CD4-positive, alpha-beta T cell treated with Interferon alpha-2 for 1 hour (primary cell): ENCODE measurements at regions not wholly inside any gene's neighbourhood (a gene's known extent, or its start where the extent isn't known, plus 50 kb on each side); places are given as distances from the start of the nearest gene placed in this dataset.
"Not testable (repeated sequence)": the region's sequence is repeated elsewhere in the genome, so short reads cannot be mapped to it uniquely, and the experiment has no call there.

Source experiments
- DNase-seq, 2 donors: peaks; one replicate each; pipeline ENCODE4 v3.0.0-alpha.2; 2020 to 2022

DNA sequence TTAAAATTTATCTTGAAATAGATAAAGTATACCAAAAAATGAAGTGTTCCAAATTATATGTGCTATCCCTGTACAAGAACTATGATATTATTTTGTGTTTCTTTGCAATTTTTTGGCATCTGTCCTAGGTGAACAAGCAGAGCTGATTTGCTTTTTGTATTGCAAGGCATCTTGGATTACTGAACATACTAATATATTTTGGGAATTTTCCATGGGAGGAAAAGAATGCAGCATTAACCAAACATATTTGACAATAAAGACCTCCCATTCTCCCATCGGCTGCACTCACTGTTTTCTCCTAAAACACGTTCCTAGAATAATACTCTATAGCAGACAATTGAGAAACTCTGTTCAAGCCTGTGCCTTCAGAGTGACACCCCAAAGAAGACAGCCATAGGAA lies 265.1 kb upstream of the ALCAM start:
- DNase-seq: no peak

DNA sequence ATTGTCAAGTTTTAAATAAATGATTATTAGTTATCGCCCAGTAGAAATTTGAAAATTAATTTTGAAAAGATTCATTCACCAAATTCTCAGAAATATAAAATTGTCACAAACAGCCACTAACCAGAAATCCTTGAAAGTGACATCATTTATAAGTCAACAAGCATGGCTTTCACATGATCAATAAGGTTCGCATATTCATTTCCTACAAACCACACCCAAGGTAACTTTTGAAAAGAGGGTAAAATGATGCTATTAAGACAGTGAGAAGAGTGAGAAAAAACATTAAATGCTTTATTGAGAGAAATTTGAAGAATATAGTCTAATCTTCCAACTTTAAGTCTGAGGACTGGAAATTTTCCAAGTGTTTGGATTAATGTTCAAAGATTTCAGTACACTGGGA lies 263.6 kb upstream of the ALCAM start:
- no peak for DNase-seq

DNA sequence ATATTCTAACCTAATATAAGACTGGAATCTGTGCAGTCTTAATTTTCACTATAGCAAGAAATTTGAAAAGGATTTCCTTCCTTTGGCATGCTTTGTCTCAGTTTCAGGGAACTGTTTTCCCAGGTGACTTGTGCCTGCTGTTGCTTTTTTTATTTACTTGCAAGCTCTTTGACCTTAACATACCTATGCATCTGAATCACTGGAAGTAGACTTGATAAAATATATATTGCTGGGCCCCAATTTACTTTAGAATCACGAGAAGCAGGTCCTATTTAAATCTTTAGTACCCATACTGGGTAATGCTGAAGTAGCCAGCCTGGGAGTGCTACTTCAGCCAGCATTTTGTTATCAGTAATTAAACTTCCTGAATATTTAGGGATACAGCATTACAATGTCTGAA lies 257.9 kb upstream of the ALCAM start:
- DNase-seq: no peak

DNA sequence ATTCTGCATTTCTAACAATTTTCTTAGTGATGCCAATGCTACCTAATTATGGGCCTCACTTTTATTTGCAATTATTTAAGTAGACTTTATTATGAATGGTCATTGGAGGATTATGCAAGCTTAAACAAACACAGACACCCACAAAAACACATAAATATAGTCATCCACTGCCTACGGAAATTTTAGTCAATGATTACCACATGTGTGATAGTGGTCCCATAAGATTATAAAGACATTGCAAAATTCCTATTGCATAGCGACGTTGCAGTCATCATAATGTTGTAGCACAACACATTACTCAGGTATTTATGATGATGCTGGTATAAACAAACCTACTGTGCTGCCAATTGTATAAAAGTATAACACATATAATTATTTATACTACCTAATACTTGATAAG lies 247.8 kb upstream of the ALCAM start:
- DNase-seq: no peak

DNA sequence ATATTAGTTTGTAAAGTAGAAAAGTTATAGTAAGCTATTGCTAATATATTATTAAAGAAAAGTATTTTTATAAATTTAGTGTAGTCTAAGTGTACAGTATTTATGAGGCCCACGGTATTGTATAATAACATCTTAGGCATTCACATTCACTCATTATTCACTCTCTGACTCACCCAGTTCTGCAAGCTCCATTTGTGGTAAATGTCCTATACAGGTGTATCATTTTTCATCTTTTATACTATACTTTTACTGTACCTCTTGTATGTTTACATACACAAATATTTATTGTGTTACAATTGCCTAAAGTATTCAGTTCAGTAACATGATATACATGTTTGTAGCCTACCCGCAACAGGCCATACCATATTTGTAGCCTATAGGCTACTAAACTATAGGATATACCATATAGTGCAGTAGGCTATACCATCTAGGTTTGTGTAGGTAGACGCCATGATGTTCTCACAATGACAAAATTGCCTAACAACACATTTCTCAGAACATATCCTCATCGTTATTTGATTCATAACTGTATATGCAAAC lies 246.8 kb upstream of the ALCAM start:
- DNase-seq: no peak

DNA sequence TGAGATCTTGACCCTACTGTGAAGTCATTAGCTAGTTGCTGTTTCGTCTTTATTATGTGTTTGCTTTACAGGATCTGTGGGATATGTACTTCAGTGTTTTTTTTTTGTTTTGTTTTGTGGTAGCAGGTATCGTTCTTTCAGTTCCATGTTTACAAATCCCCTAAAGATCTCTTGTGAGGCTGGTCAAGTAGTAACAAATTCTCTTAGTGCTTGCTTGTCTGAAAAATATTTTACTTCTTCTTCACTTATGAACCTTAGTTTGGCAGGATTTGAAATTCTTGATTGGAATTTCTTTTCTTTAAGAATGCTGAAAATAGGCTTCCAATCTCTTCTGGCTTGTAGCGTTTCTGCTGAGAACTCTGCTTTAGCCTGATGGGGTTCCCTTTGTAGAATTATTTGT lies 235.8 kb upstream of the ALCAM start:
- no peak for DNase-seq

DNA sequence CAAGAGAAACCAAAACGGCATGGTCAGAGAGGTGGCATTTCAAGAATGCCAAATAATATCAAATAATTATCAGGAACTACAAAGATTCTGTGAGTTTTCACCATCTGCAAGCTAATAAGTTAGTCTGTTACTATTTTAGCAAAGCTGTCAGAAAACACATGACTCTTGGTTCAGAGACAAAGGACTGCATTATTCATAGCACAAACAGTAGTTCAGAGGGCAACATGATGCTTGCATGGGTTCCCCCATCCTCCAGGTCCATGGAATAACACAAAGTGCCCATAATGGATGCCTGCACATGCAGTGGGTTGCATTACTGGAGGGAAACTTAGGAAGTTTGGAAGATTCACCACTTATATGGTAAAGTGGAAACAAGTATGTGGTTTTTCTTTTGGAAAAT lies 228.8 kb upstream of the ALCAM start:
- DNase-seq: no peak

DNA sequence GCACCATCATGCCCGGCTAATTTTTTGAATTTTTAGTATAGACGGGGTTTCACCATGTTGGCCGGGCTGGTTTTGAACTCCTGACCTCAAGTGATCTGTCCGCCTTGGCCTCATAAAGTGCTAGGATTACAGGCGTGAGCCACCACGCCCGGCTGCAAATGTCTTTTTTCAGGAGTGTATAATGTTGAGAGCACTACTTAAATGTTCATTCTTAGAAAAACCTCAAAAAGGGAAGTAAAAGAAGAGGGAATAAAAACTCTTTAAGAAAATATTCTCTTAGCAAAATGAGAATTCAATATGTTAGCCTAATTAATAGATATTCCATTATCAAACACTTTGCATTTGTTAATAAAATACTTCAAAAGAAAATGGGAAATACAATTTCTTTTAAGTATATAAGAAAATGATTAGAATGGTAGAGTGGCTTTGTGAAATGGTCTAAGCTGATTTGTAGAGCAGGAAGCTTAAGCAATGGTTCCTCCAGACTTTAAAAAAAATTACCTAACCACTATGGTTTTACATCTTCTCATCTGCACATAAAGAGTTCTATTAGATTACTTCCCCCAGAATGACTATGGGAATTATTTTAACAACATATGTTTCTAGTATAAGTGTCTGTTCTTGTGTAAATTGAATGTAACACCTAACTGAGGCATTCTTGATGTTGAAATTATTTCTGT lies 226.7 kb upstream of the ALCAM start:
- DNase-seq: no peak

DNA sequence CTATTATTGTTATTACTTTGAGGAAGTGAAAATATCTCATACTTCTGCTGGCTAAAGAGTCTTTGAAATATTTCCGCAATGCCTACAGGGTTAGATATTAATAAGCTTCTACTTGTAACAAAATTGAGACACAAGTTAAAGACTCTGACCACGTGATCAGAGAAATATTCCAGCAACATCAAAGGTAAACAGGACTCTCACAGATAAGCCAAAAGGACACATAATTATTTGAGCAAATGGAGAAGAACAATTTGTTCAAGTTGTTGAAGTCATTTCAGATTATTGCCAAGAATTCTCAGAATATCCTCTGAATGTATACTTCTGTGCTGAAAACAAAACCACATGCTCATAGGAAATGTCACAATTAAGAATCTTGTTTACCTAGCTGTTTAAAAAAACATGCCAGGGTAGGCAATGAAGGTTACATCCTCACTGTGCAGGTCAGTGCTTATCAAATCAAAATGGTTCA lies 225.8 kb upstream of the ALCAM start:
- DNase-seq: no peak

DNA sequence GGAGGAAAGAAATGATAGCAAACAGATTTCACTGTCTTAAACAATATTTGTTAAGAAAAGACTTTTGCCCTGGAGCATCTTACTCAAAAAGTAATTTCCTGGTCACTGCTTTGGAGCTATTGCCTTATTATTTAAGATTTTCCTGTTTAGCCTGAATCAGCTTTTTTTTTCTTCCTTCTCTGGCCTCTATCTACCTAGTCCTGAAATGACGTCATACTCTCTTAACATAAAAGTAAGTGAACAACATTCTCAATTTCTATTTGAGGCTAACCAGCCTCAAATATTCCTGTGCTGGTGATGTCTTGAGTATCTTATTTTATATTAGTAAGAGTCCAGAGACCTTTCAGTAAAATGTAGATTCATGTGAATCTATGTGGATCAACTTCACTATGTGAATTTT lies 221.9 kb upstream of the ALCAM start:
- DNase-seq: no peak

DNA sequence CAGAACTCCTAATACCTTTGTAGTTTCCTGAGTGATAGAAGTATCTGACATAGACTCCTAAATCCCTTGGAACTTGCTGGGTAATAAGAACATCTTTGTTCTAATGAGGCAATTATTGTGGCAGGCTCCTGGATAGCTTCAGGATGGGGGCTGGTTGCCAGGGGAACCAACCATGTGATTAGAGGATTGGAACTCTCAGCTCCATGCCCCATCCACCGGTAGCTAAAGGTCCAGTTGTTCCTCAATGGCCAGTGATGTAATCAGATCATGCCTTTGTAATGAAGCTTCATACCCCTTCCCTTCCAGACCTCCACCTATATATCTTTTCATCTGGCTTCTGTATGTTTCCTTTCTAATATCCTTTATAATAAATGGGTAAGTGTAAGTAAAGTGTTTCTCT lies 221.2 kb upstream of the ALCAM start:
- no peak for DNase-seq

DNA sequence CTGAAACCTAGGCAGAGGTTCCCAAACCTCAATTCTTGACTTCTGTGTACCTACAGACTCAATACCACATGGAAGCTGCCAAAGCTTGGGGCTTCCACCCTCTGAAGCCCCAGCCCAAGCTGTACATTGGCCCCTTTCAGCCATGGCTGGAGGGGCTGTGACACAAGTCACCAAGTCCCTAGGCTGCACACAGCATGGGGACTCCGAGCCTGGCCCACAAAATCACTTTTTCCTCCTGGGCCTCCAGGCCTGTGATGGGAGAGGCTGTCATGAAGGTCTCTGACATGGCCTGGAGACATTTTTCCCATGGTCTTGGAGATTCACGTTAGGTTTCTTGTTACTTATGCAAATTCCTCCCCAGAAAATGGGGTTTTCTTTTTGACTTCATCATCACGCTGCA lies 217.5 kb upstream of the ALCAM start:
- not testable (repeated sequence) for DNase-seq

DNA sequence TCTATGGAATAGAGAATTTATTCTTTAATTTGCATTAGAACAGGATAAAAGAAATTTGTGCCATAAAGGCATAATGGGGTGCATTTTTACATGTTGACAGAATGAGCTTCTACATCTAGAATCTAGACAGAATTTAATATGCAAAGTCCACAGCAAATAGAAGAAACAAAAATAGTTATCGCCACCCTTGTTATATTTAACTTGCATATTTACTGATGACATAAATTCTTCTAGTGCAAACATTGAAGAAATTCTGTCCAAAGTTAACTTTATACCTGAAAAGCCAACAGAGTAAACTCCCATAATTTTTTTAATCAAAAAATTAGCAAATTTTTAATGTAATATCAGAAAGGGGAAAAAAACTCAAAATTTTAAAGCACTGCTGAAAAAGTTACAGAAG lies 213.7 kb upstream of the ALCAM start:
- DNase-seq: no peak

DNA sequence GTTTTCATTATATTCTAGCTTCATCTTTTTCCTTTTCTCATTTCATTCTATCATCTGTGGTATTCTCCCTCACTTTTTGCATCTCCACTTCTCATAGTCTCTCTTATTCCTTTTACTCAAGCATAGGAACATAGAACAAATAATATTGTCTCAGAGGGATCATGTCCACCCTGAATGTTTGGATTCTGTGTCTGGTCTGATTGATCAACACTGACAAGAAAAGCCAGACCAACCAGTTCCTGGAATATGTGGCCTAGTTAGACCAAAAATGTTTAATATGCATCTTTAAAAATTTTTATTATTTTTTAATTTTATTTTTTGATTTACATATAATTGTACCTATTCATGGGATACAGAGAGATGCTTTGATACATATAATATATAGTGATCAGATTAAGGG lies 212.0 kb upstream of the ALCAM start:
- DNase-seq: no peak

DNA sequence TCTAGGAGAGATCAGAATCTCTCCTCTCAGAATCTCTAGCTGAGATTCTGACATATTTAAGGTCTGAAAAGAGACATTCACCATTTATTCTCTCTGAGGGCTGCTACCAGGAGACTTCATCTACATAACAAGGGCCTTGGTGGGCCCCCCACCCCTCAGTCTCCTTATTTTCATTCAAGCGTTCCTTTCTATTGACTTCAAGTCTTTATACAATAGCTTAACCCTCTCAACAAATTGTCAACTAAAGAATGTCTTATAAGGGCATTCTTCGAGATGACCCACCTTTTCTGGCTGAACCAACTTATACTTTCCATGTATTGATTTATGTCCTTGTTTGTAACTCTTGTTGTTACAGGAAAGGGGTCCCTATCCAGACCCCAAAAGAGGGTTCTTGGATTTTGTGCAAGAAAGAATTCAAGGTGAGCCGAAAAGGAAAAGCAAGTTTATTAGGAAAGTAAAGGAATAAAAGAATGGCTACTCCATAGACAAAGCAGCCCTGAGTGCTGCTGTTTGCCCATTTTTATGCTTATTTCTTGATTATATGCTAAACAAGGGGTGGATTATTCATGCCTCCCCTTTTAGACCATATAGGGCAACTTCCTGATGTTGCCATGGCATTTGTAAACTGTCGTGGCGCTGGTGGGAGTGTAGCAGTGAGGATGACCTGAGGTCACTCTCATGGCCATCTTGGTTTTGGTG lies 209.5 kb upstream of the ALCAM start:
- DNase-seq: no peak

DNA sequence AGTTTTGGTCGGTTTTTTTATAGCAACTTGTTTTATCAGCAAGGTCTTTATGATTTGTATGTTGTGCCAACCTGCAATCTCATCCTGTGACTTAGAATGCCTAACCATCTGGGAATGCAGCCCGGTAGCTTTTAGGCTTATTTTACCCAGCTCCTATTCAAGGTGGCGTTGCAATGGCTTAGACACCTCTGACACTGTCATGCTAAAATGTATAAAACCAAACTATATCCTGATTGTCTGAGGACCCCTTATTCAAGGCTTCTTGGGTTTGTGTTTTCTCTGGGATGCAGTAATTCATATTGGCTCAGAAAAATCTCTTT lies 209.0 kb upstream of the ALCAM start:
- no peak for DNase-seq

DNA sequence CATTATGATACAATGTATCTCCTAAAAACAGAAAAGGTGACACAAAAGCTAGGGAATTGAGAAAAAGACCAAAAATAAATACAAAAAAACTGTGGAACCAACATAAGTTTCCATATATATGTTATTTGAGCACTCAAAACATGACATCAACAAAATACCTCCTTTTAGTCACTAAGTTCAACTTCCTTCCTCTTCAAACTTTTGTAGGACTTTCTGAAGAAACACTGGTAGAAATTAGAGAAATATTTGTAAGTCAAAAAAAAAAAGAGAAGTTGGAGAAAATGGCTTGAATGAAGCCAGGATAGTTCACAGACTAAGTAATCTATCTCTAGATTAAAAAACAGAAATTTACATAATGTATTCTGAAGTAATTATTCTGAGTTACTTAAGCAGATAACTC lies 208.4 kb upstream of the ALCAM start:
- no peak for DNase-seq

DNA sequence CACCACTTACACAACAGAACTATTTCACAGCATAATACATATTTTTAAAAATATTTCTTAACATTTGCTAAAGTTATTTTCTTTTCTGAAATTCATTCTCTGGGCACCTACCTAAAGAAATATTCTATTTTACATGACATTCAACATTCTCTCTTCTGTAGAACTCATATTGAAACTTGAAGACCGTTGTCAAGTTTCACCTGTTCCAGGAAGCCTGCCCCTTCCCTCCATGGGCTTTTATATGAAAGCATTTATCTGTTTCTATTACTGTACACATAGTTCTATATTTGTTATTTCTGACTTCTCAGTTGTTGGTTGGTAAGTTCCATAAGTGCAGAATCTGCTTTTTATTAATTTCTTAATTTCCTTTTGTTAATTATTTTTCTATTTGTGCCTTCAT lies 204.3 kb upstream of the ALCAM start:
- DNase-seq: no peak

DNA sequence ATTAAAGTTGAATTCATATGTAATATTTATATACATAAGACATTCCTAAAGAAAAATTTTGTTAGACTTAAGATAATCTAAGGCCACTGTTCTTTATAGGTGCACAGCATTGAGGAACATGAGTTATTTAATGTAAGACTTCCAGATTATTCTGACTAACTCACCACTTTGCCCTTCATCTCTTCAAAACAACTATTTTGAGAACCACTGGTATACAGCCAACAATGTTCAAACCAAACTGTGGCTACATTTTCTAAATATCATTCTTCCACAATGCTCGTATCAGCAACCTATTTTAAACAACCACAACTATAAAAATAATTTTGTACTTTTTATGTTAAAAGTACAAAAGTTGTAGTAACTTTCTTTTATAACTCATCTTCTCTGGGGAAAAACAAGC lies 199.8 kb upstream of the ALCAM start:
- DNase-seq: no peak

DNA sequence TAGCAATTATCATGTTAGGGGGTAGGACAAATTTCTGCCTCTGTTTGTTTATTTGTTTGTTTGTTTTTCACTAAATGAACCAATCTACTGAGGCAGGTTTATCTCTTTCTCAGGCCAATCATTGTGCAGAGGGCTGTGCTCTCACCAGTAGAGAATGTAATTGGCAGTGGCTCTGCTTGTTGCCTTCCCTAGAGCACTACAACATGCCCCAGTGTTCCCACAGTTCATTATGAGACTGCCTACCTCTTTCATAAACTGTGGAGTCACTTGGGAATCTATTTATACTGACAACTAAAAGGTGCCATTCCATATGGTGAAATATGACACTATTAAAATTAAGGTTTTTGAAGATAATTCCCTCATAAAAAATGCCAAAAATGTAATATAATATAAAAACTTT lies 196.3 kb upstream of the ALCAM start:
- no peak for DNase-seq

DNA sequence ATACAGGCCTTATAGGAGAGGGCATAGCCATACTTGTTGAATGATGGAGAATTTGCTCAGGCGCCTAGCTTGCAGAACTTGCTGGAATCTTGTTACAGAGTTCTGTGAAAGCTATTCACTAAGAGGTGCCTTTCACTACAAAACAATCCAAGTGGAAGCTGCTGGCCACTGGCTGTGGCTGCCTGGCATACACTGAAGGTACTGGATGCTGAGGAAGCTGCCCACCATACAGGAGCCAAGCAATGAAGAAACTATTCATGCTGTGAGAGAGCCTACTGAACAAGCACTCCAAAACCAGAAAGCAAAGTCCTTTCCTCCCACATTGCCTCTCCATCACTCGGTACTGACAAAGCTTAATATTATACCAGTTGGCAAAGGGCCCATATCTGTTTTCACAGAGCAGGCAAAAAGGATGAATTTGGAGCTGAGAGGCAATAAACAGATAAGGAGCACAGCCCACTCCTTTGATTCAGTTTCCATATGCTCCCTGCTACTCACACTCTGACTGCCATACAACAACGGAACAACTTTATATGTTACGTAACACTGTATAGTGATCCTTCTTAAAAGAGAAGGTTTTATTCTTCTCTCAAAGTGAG lies 192.6 kb upstream of the ALCAM start:
- DNase-seq: no peak

DNA sequence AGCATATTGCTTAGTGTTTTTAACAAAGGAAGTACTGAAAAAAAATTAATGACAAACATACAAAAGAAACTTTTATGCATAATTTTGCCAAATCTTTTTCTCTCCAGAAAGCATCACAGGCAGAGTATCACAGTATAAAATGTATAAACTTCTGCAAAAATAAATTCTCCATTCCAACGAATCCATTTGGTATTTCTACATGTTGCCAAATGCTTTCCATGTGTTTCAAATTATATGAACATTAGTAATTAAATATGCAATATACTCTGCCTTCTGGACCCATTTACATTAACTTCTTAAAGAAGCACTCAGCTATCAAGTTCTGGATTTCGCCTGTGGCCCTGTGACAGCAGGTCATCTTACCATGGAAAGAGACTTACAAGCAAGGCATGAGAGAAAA lies 189.1 kb upstream of the ALCAM start:
- no peak for DNase-seq

DNA sequence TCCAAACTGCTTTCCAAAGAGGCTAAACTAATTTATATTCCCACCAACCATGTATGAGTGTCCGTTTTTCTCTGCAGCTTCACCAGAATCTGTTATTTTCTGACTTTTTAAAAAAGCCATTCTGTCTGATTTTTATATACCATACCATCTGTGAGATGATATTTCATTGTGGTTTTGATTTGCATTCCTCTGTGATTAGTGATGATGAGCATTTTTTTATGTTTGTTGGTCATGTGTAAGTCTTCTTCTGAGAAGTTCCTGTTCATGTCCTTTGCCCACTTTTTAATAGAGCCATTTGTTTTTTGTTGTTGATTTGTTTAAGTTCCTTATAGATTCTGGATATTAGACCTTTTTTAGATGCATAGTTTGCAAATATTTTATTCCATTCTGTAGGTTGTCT lies 179.4 kb upstream of the ALCAM start:
- no peak for DNase-seq

DNA sequence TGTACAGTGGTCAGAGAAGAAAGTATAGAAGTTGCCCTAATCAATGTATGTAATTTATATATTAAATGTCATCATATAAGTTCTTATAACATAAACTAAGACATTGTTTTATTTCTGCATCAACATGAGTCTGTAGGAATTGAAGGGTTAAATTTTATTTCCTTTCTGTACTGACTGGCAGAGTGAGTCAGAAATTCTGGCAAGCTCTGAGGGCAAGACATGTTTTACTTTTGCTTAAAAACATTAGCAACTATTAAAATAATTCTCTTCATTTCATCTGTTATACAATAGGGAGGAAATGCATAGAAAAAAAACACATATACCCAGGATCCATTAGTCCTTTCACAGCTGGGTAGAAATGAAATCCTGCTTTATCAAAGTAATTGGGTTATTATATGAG lies 171.4 kb upstream of the ALCAM start:
- DNase-seq: no peak

DNA sequence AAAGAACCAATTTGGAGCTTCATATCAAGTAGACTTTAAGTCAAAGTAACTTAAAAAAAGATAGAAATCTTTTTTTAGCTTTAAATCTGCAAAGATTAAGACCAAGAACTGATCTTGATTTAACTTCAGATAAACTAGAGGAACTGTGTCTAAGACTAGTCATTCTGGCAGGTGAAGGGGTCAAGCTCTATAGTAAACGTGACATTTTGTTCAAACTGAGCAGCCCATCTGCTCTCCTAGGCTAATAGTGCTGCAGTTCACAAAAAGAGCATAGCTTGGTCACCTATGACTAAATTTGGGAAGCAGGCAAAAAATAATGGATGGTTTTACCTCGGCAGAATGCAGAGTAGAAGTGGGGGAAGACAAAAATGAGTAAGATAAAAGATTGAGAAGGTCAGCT lies 168.8 kb upstream of the ALCAM start:
- no peak for DNase-seq
